Tibial nerve (tissue), 4 donors: ENCODE measurements at regions not wholly inside any gene's neighbourhood (a gene's known extent, or its start where the extent isn't known, plus 50 kb on each side); places are given as distances from the start of the nearest gene placed in this dataset.

Source experiments
- DNase-seq, 2 donors: peaks; one replicate each; pipeline ENCODE4 v3.0.0-alpha.2; 2019; ENCODE audit warnings: low spot score in 2 of 2
- H3K27ac ChIP-seq, 4 donors: fragments of 200-600 bp; sonication (generic) in 3 of 4; one replicate each; pipeline ENCODE4 v1.5.1; 2017 to 2019; ENCODE audit warnings: mild to moderate bottlenecking in 1 of 4
- H3K27me3 ChIP-seq, 2 donors: fragments of 200-600 bp; sonication (generic) in 1 of 2; one replicate each; pipeline versions ENCODE4 v1.5.1 to v1.6.0; 2017 to 2019
- H3K36me3 ChIP-seq, 3 donors: fragments of 200-600 bp; sonication (generic); one replicate each; pipeline ENCODE4 v1.5.1; 2018 to 2019
- H3K4me1 ChIP-seq, 4 donors: fragments of 200-600 bp; sonication (generic) in 3 of 4; one replicate each; pipeline ENCODE4 v1.5.1; 2017 to 2019
- H3K4me3 ChIP-seq, 4 donors: fragments of 200-600 bp; sonication (generic) in 3 of 4; one replicate each; pipeline ENCODE4 v1.5.1; 2017 to 2019; ENCODE audit warnings: mild to moderate bottlenecking in 1 of 4, moderate library complexity in 1 of 4
- H3K9me3 ChIP-seq, 4 donors: fragments of 200-600 bp; sonication (generic) in 3 of 4; one replicate each; pipeline ENCODE4 v1.5.1; 2017 to 2019
- CTCF ChIP-seq, 5 experiments: fragments of 200-600 bp in 3 of 5; fragments of 450-650 bp in 2 of 5; sonication (generic) in 3 of 5; IDR thresholded peaks; one replicate each; pipeline ENCODE4 v1.5.1; 2016 to 2019; ENCODE audit warnings: antibody characterized with exemption in 5 of 5, mild to moderate bottlenecking in 3 of 5, moderate library complexity in 2 of 5
- EP300 ChIP-seq, 2 donors: sonication (generic); formaldehyde crosslinking; IDR thresholded peaks; one replicate each; pipeline ENCODE4 v1.6.1; 2017; ENCODE audit warnings: antibody characterized with exemption in 2 of 2, mild to moderate bottlenecking in 1 of 2
- POLR2A ChIP-seq, 2 donors: fragments of 450-650 bp; IDR thresholded peaks; one replicate each; pipeline ENCODE4 v1.6.1; 2017; ENCODE audit warnings: antibody characterized with exemption in 2 of 2, mild to moderate bottlenecking in 2 of 2, moderate library complexity in 2 of 2
- WGBS, 2 donors: methylation state at CpG; one replicate each; pipeline ENCODE4 v1.1.5; 2018; 5-methylcytosine and 5-hydroxymethylcytosine counted together

DNA sequence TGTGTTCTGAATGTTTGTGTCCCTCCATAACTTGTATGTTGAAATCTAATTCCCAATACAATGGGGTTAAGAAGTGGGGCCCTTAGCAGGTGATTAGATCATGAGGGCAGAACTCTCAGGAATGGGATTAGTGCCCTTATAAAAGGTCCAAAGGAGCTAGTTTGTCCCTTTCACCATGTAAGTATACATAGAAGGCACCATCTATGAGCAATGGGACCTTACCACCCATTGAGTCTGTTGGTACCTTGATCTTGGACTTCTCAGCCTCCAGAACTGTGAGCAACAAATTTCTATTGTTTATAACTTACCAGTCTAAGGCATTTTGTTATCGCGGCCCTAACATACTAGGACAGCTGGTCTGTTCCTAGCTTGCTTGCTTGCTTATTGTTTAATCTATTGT, 106.3 kb downstream of the MYCN start:
- DNase-seq = no peak
- no peaks in the 10 kb centered on the region for H3K36me3 ChIP-seq
- H3K4me3 ChIP-seq = no peak overlapping the region
- H3K9me3 ChIP-seq = no peaks in the 10 kb centered on the region
- H3K27ac ChIP-seq = no peak overlapping the region
- WGBS, 2 donors = 95 to 96% methylated on average over 2 of the region's 2 CpGs
- H3K4me1 ChIP-seq = no peaks in the 10 kb centered on the region
- TF ChIP-seq CTCF (IDR thresholded peaks at IDR 0.05) (no peak), POLR2A (IDR thresholded peaks at IDR 0.05) (no peak), EP300 (IDR thresholded peaks at IDR 0.05) (no peak)
- no peaks in the 10 kb centered on the region for H3K27me3 ChIP-seq

GRCh38 chr2:16045653-16046352, 105.5 kb downstream of the MYCN start:
- Histone ChIP-seq H3K27ac (no peak overlapping the region), H3K4me1 (no peaks in the 10 kb centered on the region), H3K4me3 (no peak overlapping the region), H3K36me3 (no peaks in the 10 kb centered on the region), H3K9me3 (no peaks in the 10 kb centered on the region), H3K27me3 (no peaks in the 10 kb centered on the region)
- 76 to 81% methylated on average over 6 of the region's 6 CpGs for WGBS, 2 donors
- DNase-seq = no peak
- no peak for TF ChIP-seq POLR2A (IDR thresholded peaks at IDR 0.05)
- no peak for TF ChIP-seq EP300 (IDR thresholded peaks at IDR 0.05)
- TF ChIP-seq CTCF (IDR thresholded peaks at IDR 0.05) = no peak

DNA sequence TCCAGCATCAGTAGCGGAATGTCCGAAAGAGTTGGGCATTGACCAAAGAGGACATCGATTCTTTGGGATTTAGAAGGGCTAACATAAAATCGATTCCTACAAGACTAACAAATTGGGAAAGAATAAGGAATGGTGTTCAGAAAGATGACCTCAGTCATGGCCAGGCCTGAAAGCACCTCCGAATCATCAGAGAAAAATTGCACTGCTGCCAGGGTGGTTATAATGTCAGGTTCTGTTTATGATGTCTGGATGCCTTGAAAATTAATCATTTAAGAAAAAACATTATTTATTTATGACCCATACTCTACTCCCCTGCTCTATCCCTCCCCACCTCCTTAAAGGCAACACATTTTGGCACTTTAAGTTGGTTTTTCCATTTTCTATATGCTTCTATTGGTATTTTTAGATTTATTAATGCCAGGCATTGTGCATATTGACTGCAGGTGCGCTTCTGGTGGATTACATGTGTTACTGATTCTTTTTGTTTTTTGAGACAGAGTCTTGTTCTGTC, 104.7 kb downstream of the MYCN start:
- no peaks in the 10 kb centered on the region for H3K4me1 ChIP-seq
- WGBS, 2 donors = 89 to 93% methylated on average over 6 of the region's 6 CpGs
- no peaks in the 10 kb centered on the region for H3K9me3 ChIP-seq

DNA sequence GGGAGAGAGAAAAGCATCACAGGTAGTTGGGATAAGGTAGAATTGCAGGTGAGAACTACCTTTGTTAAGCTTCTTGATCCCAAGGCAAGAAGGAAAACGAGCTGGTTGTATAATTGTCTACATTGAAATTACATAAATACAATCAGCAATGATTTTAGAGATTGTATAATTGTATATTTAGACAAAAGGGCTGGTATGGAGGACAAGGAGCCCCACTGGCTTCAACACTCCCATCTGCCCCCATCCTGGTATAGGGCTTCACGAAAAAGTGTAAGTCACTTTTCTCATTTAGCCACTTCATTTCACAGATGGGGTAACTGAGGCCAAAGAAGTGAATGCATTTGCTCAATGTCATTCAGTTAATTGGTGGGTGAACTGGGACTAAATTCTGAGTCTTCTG, 103.3 kb downstream of the MYCN start:
- H3K4me1 ChIP-seq = no peaks in the 10 kb centered on the region
- H3K27ac ChIP-seq = no peak overlapping the region
- 81 to 85% methylated on average over 2 of the region's 2 CpGs for WGBS, 2 donors
- H3K36me3 ChIP-seq = no peaks in the 10 kb centered on the region
- TF ChIP-seq CTCF (IDR thresholded peaks at IDR 0.05) (no peak), EP300 (IDR thresholded peaks at IDR 0.05) (no peak), POLR2A (IDR thresholded peaks at IDR 0.05) (no peak)
- DNase-seq = no peak
- no peak overlapping the region for H3K4me3 ChIP-seq
- peaks cover 0 to 3% of the 10 kb centered on the region in 2 donors for H3K27me3 ChIP-seq
- H3K9me3 ChIP-seq = no peaks in the 10 kb centered on the region

More for the DNA sequence above, 104.7 kb downstream of the MYCN start:
- peaks cover 0 to under 1% of the 10 kb centered on the region in 2 donors for H3K27me3 ChIP-seq
- no peak for DNase-seq
- no peak for TF ChIP-seq POLR2A (IDR thresholded peaks at IDR 0.05)
- no peak for TF ChIP-seq EP300 (IDR thresholded peaks at IDR 0.05)
- TF ChIP-seq CTCF (IDR thresholded peaks at IDR 0.05) = no peak
- H3K4me3 ChIP-seq = no peak overlapping the region
- H3K36me3 ChIP-seq = no peaks in the 10 kb centered on the region
- no peak overlapping the region for H3K27ac ChIP-seq

- H3K36me3 ChIP-seq = no peaks in the 10 kb centered on the region
- no peak for TF ChIP-seq EP300 (IDR thresholded peaks at IDR 0.05)
- TF ChIP-seq POLR2A (IDR thresholded peaks at IDR 0.05) = no peak
- no peak for TF ChIP-seq CTCF (IDR thresholded peaks at IDR 0.05)
- no peaks in the 10 kb centered on the region for H3K4me1 ChIP-seq
- WGBS, 2 donors = 93 to 94% methylated on average over 2 of the region's 2 CpGs
- DNase-seq = no peak
- H3K4me3 ChIP-seq = no peak overlapping the region
- H3K9me3 ChIP-seq = no peaks in the 10 kb centered on the region
- no peak overlapping the region for H3K27ac ChIP-seq
- peaks cover 0 to 3% of the 10 kb centered on the region in 2 donors for H3K27me3 ChIP-seq
These were observed 102.8 kb downstream of the MYCN start for GRCh38 chr2:16043192-16043591.
